NCI-H1694 treated with DMSO at 0.1 percent for 48 hours (cell line): ENCODE measurements at regions not wholly inside any gene's neighbourhood (a gene's known extent, or its start where the extent isn't known, plus 50 kb on each side); places are given as distances from the start of the nearest gene placed in this dataset.

Source experiments
- DNase-seq: peaks from one replicate; lab custom pipeline; 2025; lab: John Stamatoyannopoulos, UW

- no peak for DNase-seq
Measured at GRCh38 chr6:139577124-139577762, 202.8 kb upstream of the CITED2 start.

- DNase-seq: no peak
Measured at GRCh38 chr6:139572001-139572400, 197.6 kb upstream of the CITED2 start.

GRCh38 chr6:139570166-139570565 is 195.7 kb upstream of the CITED2 start:
- no peak for DNase-seq

GRCh38 chr6:139569566-139569965 is 195.1 kb upstream of the CITED2 start:
- no peak for DNase-seq

GRCh38 chr6:139568956-139569538 is 194.6 kb upstream of the CITED2 start:
- DNase-seq: no peak

GRCh38 chr6:139568151-139568955 is 193.9 kb upstream of the CITED2 start:
- no peak for DNase-seq

GRCh38 chr6:139567095-139567494 is 192.6 kb upstream of the CITED2 start:
- no peak for DNase-seq

- DNase-seq: no peak
Measured at GRCh38 chr6:139565591-139565990, 191.1 kb upstream of the CITED2 start.

GRCh38 chr6:139557547-139557946 is 183.1 kb upstream of the CITED2 start:
- no peak for DNase-seq

GRCh38 chr6:139556532-139556931 is 182.1 kb upstream of the CITED2 start:
- DNase-seq: no peak

- no peak for DNase-seq
Measured at GRCh38 chr6:139553916-139554315, 179.5 kb upstream of the CITED2 start.

- DNase-seq: no peak
Measured at GRCh38 chr6:139551376-139551775, 176.9 kb upstream of the CITED2 start.

- no peak for DNase-seq
Measured at GRCh38 chr6:139550361-139550760, 175.9 kb upstream of the CITED2 start.

- DNase-seq: no peak
Measured at GRCh38 chr6:139549561-139550070, 175.2 kb upstream of the CITED2 start.

- no peak for DNase-seq
Measured at GRCh38 chr6:139547804-139548203, 173.4 kb upstream of the CITED2 start.

GRCh38 chr6:139547122-139547776 is 172.8 kb upstream of the CITED2 start:
- DNase-seq: no peak

GRCh38 chr6:139546106-139546472 is 171.6 kb upstream of the CITED2 start:
- no peak for DNase-seq

- DNase-seq: no peak
Measured at GRCh38 chr6:139545206-139546105, 171.0 kb upstream of the CITED2 start.

- DNase-seq: no peak
Measured at GRCh38 chr6:139544701-139545057, 170.2 kb upstream of the CITED2 start.

GRCh38 chr6:139542351-139542750 is 167.9 kb upstream of the CITED2 start:
- DNase-seq: no peak

GRCh38 chr6:139540894-139541293 is 166.4 kb upstream of the CITED2 start:
- no peak for DNase-seq

- no peak for DNase-seq
Measured at GRCh38 chr6:139540276-139540675, 165.8 kb upstream of the CITED2 start.
